T-cell (primary cell): ENCODE measurements at regions not wholly inside any gene's neighbourhood (a gene's known extent, or its start where the extent isn't known, plus 50 kb on each side); places are given as distances from the start of the nearest gene placed in this dataset.

Experiments used
- ATAC-seq, 4 experiments: fragments of 200-7000 bp in 3 of 4; fragments of 150-1000 bp in 1 of 4; cut with Tn5 transposase; replicated peaks in 1 of 4; 1 replicate in 3 of 4; 2 replicates in 1 of 4; pipeline ENCODE4 v1.10.0; 2021; ENCODE audit warnings: moderate library complexity in 3 of 4, mild to moderate bottlenecking in 2 of 4, moderate number of reproducible peaks in 1 of 4
- CTCF ChIA-PET, 2 donors: fragments of 300-600 bp; sonication (Branson Sonifier 250); formaldehyde crosslinking; loops; one replicate each; lab custom pipeline; 2022; ENCODE audit warnings: antibody characterized with exemption in 2 of 2; lab: Charles Lee
- POLR2A ChIA-PET, 2 donors: fragments of 300-600 bp; sonication (Branson Sonifier 250); formaldehyde crosslinking; loops; one replicate each; lab custom pipeline; 2022; ENCODE audit warnings: antibody characterized with exemption in 2 of 2; lab: Charles Lee
- DNase-seq, 35 experiments: peaks; one replicate each; pipeline versions ENCODE4 v3.0.0 to v3.0.0-alpha.2; 2013 to 2023
- H3K27ac ChIP-seq: one replicate; pipeline ENCODE4 v1.5.1; 2013; ENCODE audit warnings: low read length
- H3K27me3 ChIP-seq, 2 experiments: replicated peaks in 1 of 2; 1 replicate in 1 of 2; 2 replicates in 1 of 2; pipeline versions ENCODE4 v1.6.1 to v1.7.0; 2013; ENCODE audit warnings: low read length in 1 of 2, mixed read lengths in 1 of 2; ENCODE audit not compliant: control insufficient read depth in 2 of 2, insufficient read depth in 2 of 2; ENCODE audit errors: extremely low read depth in 1 of 2
- H3K36me3 ChIP-seq, 2 donors: 1 replicate in 1 of 2; 2 replicates in 1 of 2; pipeline versions ENCODE4 v1.6.1 to v1.7.0; 2013; ENCODE audit warnings: low read length in 1 of 2; ENCODE audit not compliant: control insufficient read depth in 2 of 2, insufficient read depth in 1 of 2; ENCODE audit errors: extremely low read depth in 1 of 2
- H3K4me1 ChIP-seq, 2 experiments: 1 replicate in 1 of 2; 2 replicates in 1 of 2; pipeline versions ENCODE4 v1.6.1 to v1.7.0; 2013; ENCODE audit warnings: low read length in 2 of 2, mixed read lengths in 1 of 2; ENCODE audit not compliant: insufficient read depth in 2 of 2, control insufficient read depth in 1 of 2; ENCODE audit errors: extremely low read depth in 1 of 2
- H3K4me3 ChIP-seq, 2 donors: 1 replicate in 1 of 2; 2 replicates in 1 of 2; pipeline versions ENCODE4 v1.5.1 to v1.7.0; 2013; ENCODE audit warnings: mild to moderate bottlenecking in 2 of 2, low read length in 1 of 2, moderate library complexity in 1 of 2; ENCODE audit not compliant: control insufficient read depth in 1 of 2; ENCODE audit errors: extremely low read depth in 1 of 2
- H3K9me3 ChIP-seq: 2 replicates; pipeline ENCODE4 v1.7.0; 2013
- H3K27ac Mint-ChIP-seq, 2 donors: one replicate each; pipeline ENCODE4 v1.8.0; 2020 to 2021; ENCODE audit warnings: mild to moderate bottlenecking in 2 of 2, mixed read lengths in 2 of 2
- H3K27me3 Mint-ChIP-seq, 2 donors: one replicate each; pipeline ENCODE4 v1.8.0; 2021 to 2022; ENCODE audit warnings: mixed read lengths in 2 of 2
- H3K36me3 Mint-ChIP-seq: one replicate; pipeline ENCODE4 v1.8.0; 2021; ENCODE audit warnings: mixed read lengths
- H3K4me1 Mint-ChIP-seq, 3 donors: one replicate each; pipeline ENCODE4 v1.8.0; 2020 to 2022; ENCODE audit warnings: mixed read lengths in 3 of 3, mild to moderate bottlenecking in 1 of 3
- H3K4me3 Mint-ChIP-seq, 3 donors: one replicate each; pipeline ENCODE4 v1.8.0; 2020 to 2022; ENCODE audit warnings: mild to moderate bottlenecking in 3 of 3, mixed read lengths in 3 of 3, moderate library complexity in 3 of 3
- H3K9me3 Mint-ChIP-seq, 3 donors: one replicate each; pipeline ENCODE4 v1.8.0; 2020 to 2022; ENCODE audit warnings: mixed read lengths in 3 of 3
- WGBS: methylation state at CpG from one replicate; pipeline ENCODE4 v1.1.5; 2013; ENCODE audit warnings: missing lambda C conversion rate; ENCODE audit not compliant: insufficient coverage; 5-methylcytosine and 5-hydroxymethylcytosine counted together

GRCh38 chr13:22176968-22177520, 506.2 kb downstream of the FGF9 start:
- H3K27ac Mint-ChIP-seq, result no peak overlapping the region

GRCh38 chr13:22178878-22179277, 508.0 kb downstream of the FGF9 start:
- no CpG with 5 or more reads among the region's 2 CpGs for WGBS
- ATAC-seq, result no peak
- no peak overlapping the region for H3K27ac ChIP-seq
- H3K27me3 Mint-ChIP-seq, result no peaks in the 10 kb centered on the region
- H3K9me3 ChIP-seq, result no peaks in the 10 kb centered on the region
- H3K27ac Mint-ChIP-seq, result no peak overlapping the region
- no peaks in the 10 kb centered on the region for H3K36me3 ChIP-seq
- no peaks in the 10 kb centered on the region for H3K27me3 ChIP-seq
- peaks cover 2 to 18% (median 9%) of the 10 kb centered on the region in 3 donors for H3K9me3 Mint-ChIP-seq
- H3K4me1 ChIP-seq, result no peaks in the 10 kb centered on the region
- POLR2A ChIA-PET, result no interaction called here
- H3K36me3 Mint-ChIP-seq, result no peaks in the 10 kb centered on the region
- H3K4me3 ChIP-seq, result no peak overlapping the region
- DNase-seq, result no peak
- CTCF ChIA-PET, result no interaction called here
- H3K4me3 Mint-ChIP-seq, result no peak overlapping the region
- peaks cover 0 to 14% (median 0%) of the 10 kb centered on the region in 3 donors for H3K4me1 Mint-ChIP-seq

More at GRCh38 chr13:22176968-22177520, 506.2 kb downstream of the FGF9 start:
- ATAC-seq (no peak), DNase-seq (no peak)
- Histone ChIP-seq H3K4me3 (no peak overlapping the region), H3K36me3 (no peaks in the 10 kb centered on the region), H3K27ac (no peak overlapping the region), H3K4me1 (no peaks in the 10 kb centered on the region), H3K9me3 (no peaks in the 10 kb centered on the region), H3K27me3 (no peaks in the 10 kb centered on the region)
- H3K4me3 Mint-ChIP-seq, result no peak overlapping the region
- POLR2A ChIA-PET, result interaction anchor here in 1 of 2 donors (0.5 kb wide), 1 partner anchor 22 kb away, joined by 6 read pairs; no protein-coding TSS in a partner anchor
- CTCF ChIA-PET, result no interaction called here
- no peaks in the 10 kb centered on the region for H3K27me3 Mint-ChIP-seq
- 68% methylated on average over 4 of the region's 4 CpGs for WGBS
- H3K9me3 Mint-ChIP-seq, result peaks cover 2 to 18% (median 9%) of the 10 kb centered on the region in 3 donors
- no peaks in the 10 kb centered on the region for H3K36me3 Mint-ChIP-seq
- peaks cover 7 to 14% (median 8%) of the 10 kb centered on the region in 3 donors for H3K4me1 Mint-ChIP-seq

GRCh38 chr13:22187329-22187728, 516.5 kb downstream of the FGF9 start:
- H3K4me1 ChIP-seq, result no peaks in the 10 kb centered on the region
- no peaks in the 10 kb centered on the region for H3K9me3 ChIP-seq
- peak in 1 of 35 experiments; percentile 6 for DNase-seq
- Mint-ChIP-seq H3K4me3 (no peak overlapping the region), H3K9me3 (no peaks in the 10 kb centered on the region), H3K27ac (no peak overlapping the region), H3K27me3 (no peaks in the 10 kb centered on the region), H3K36me3 (no peaks in the 10 kb centered on the region), H3K4me1 (peaks cover 4 to 7% (median 6%) of the 10 kb centered on the region in 3 donors)
- no peak for ATAC-seq
- CTCF ChIA-PET, result no interaction called here
- no peaks in the 10 kb centered on the region for H3K36me3 ChIP-seq
- 17% methylated on average over 1 of the region's 2 CpGs for whole genome bisulfite sequencing
- H3K27me3 ChIP-seq, result no peaks in the 10 kb centered on the region
- H3K27ac ChIP-seq, result no peak overlapping the region
- POLR2A ChIA-PET, result no interaction called here
- no peak overlapping the region for H3K4me3 ChIP-seq

- H3K4me3 Mint-ChIP-seq, result no peak overlapping the region
- DNase-seq (no peak), ATAC-seq (no peak)
- H3K36me3 Mint-ChIP-seq, result no peaks in the 10 kb centered on the region
- CTCF ChIA-PET, result interaction anchor here (0.6 to 0.8 kb wide), 3 partner anchors 148 to 291 kb away, joined by 3 to 4 read pairs (median 3); no protein-coding TSS in a partner anchor
- H3K9me3 ChIP-seq, result no peaks in the 10 kb centered on the region
- no peaks in the 10 kb centered on the region for H3K9me3 Mint-ChIP-seq
- peaks cover 4 to 7% (median 6%) of the 10 kb centered on the region in 3 donors for H3K4me1 Mint-ChIP-seq
- no peak overlapping the region for H3K27ac Mint-ChIP-seq
- POLR2A ChIA-PET, result interaction anchor here in 1 of 2 donors (0.9 kb wide), 1 partner anchor 1030 kb away, joined by 3 read pairs; no protein-coding TSS in a partner anchor
- no peak overlapping the region for H3K4me3 ChIP-seq
- H3K4me1 ChIP-seq, result no peaks in the 10 kb centered on the region
- peaks cover 0 to 2% of the 10 kb centered on the region in 2 donors for H3K27me3 Mint-ChIP-seq
- no peaks in the 10 kb centered on the region for H3K27me3 ChIP-seq
- no peaks in the 10 kb centered on the region for H3K36me3 ChIP-seq
- H3K27ac ChIP-seq, result no peak overlapping the region
- WGBS, result 100% methylated on average over 2 of the region's 8 CpGs
Observed at GRCh38 chr13:22189176-22190048, 518.5 kb downstream of the FGF9 start.

GRCh38 chr13:22193070-22193469, 522.2 kb downstream of the FGF9 start:
- WGBS, result 40% methylated on average over 1 of the region's 2 CpGs
- Histone ChIP-seq H3K27ac (no peak overlapping the region), H3K9me3 (no peaks in the 10 kb centered on the region), H3K36me3 (no peaks in the 10 kb centered on the region), H3K27me3 (no peaks in the 10 kb centered on the region), H3K4me3 (no peak overlapping the region), H3K4me1 (no peaks in the 10 kb centered on the region)
- peaks cover 2% of the 10 kb centered on the region for H3K36me3 Mint-ChIP-seq
- CTCF ChIA-PET, result no interaction called here
- no peak overlapping the region for H3K27ac Mint-ChIP-seq
- DNase-seq (no peak), ATAC-seq (no peak)
- POLR2A ChIA-PET, result no interaction called here
- peaks cover 0 to 2% of the 10 kb centered on the region in 2 donors for H3K27me3 Mint-ChIP-seq
- no peaks in the 10 kb centered on the region for H3K9me3 Mint-ChIP-seq
- H3K4me1 Mint-ChIP-seq, result peaks cover 0 to 6% (median 0%) of the 10 kb centered on the region in 3 donors
- no peak overlapping the region for H3K4me3 Mint-ChIP-seq

- H3K27me3 ChIP-seq, result no peaks in the 10 kb centered on the region
- POLR2A ChIA-PET, result no interaction called here
- 55% methylated on average over 4 of the region's 9 CpGs for WGBS
- H3K36me3 Mint-ChIP-seq, result peaks cover 2% of the 10 kb centered on the region
- H3K9me3 Mint-ChIP-seq, result no peaks in the 10 kb centered on the region
- ATAC-seq (no peak), DNase-seq (no peak)
- H3K4me3 ChIP-seq, result no peak overlapping the region
- H3K9me3 ChIP-seq, result no peaks in the 10 kb centered on the region
- CTCF ChIA-PET, result no interaction called here
- no peaks in the 10 kb centered on the region for H3K4me1 ChIP-seq
- H3K27me3 Mint-ChIP-seq, result peaks cover 0 to 2% of the 10 kb centered on the region in 2 donors
- H3K27ac Mint-ChIP-seq, result no peak overlapping the region
- H3K4me1 Mint-ChIP-seq, result peaks cover 0 to 4% (median 0%) of the 10 kb centered on the region in 3 donors
- H3K36me3 ChIP-seq, result no peaks in the 10 kb centered on the region
- no peak overlapping the region for H3K27ac ChIP-seq
- H3K4me3 Mint-ChIP-seq, result no peak overlapping the region
Observed at GRCh38 chr13:22194106-22194805, 523.4 kb downstream of the FGF9 start.
